ENCODE measurements at regions not wholly inside any gene's neighbourhood (a gene's known extent, or its start where the extent isn't known, plus 50 kb on each side); places are given as distances from the start of the nearest gene placed in this dataset.

DNA sequence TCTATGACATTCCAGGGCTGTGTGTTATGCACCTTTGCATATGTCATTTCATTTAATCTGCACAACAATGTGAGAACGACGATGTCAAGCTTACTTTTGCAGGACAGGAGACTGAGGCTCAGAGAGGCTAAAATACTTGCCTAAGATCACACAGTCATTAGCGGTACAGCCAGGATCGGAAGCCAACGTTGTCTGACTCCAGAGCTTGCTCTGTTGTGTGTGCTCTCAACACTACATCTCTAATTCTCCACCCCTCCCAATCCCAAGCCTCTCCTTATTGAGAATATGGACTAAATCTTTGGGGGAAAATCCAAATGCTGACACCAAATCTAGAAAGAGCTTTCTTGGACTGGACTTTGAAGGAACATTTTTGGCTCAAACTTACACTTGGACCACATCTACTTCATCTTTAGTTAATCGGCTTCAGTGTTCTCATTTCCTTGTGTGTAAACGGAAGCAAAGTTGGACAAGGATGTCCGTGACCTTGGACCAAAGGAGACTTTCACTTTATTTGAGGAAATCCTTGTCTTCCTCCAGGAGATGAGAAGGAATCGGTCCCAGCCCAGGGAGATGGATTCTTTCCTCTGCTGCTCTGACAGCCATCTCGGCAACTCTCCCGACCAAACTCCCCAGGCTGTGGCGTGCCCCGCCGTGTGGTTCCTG is 242.4 kb downstream of the LPIN1 start:
- no peak for TF ChIP-seq GATA3 (IDR thresholded peaks at IDR 0.05; ENCODE audit: low read depth, low read length)
- no peak for TF ChIP-seq GATA2 (IDR thresholded peaks at IDR 0.05; ENCODE audit: low read depth, low read length)

DNA sequence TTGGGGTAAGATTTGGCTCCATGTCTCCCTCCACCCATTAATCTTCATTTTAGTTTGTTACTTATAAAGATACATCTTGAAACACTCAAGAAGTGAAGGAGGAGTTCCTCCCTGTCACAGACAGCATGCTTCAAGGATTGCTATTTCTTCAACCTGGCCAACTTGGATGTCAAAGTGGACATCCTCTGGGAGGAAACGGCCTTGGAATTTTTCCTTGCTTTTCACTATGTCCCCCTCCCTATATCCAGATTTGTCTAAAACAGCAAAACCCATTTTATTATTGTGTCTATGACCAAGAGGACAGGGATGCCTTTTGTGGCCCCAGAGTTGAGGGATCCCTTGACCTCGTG is 242.9 kb downstream of the LPIN1 start:
- TF ChIP-seq GATA3 (IDR thresholded peaks at IDR 0.05; ENCODE audit: low read depth, low read length) (no peak), GATA2 (IDR thresholded peaks at IDR 0.05; ENCODE audit: low read depth, low read length) (no peak)

DNA sequence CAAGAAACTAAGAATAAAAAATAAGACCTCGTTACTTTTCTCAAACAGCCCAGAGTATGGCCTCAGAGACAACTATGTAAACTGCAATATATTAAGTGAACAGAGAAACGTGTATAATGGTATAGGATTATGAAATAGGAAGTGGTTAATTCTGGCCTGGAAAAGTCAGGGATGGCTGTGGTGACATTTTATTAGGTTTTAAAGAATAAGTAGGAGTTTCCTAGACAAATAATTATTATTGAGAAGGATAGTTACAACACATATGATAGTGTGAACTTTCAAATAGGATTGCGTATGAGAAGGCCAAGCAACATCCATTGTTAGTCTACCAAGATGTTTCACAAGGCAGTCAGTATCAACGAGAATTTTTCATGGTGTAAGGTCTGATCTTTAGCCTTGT is 244.1 kb downstream of the LPIN1 start:
- TF ChIP-seq GATA3 (IDR thresholded peaks at IDR 0.05; ENCODE audit: low read depth, low read length) (no peak), GATA2 (IDR thresholded peaks at IDR 0.05; ENCODE audit: low read depth, low read length) (no peak)

DNA sequence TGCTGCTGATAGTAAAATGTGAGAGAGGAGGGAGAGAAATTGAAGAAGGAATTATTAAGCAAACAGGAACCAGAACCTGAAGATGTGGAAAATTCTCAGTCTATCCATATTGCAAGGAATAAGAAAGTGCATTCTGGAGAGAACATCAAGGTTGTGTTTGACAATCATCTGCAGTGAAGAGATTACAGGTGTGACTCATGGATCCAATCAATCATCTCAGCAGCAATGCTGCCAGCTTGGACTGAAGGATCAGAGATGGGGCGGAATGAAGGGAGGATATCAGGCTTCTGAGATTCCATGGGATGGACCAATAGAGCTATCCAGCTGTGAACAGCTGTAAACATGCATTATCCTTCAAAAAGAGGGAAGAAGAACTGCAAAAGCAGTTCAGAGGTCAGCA is 247.3 kb downstream of the LPIN1 start:
- TF ChIP-seq GATA3 (IDR thresholded peaks at IDR 0.05; ENCODE audit: low read depth, low read length) (no peak), GATA2 (IDR thresholded peaks at IDR 0.05; ENCODE audit: low read depth, low read length) (no peak)

DNA sequence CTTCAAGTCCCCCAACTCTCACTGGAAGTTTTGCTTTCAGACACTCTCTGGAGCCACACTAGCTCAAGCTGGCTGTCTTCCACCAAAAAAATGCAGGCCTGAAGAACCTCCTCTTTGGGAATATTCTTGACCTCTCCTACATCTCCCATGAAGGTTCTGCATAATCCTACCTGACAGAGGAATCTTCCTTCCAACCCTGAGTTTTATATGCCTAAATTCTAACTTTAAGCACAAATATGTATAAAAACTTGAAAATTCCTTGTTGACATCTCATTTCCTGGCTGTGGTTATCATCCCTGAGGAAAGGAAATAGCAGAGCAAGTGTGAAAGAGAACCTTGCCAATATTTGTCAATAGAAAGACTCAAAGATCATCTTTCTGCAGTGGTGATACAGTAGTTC is 249.0 kb downstream of the LPIN1 start:
- no peak for TF ChIP-seq GATA2 (IDR thresholded peaks at IDR 0.05; ENCODE audit: low read depth, low read length)
- TF ChIP-seq GATA3 (IDR thresholded peaks at IDR 0.05; ENCODE audit: low read depth, low read length): no peak

DNA sequence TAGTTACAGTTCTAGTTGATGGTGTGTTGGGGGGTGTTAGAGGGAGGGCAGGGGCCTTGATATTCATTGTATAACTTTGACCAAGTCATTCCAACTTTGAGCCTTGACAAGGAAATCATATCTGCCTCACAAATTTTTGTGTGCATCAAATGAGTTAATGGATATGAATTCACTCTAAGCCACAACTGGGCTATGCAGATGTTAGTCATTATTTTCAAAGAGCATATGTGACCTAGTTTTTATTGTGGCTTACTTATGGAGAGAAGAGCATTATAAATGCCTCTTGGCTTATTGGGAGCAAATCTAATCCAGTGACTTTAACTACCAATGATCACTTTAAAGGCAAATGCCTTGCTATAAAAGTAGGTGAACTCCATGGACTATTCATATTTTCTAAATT is 250.2 kb downstream of the LPIN1 start:
- TF ChIP-seq GATA3 (IDR thresholded peaks at IDR 0.05; ENCODE audit: low read depth, low read length) (no peak), GATA2 (IDR thresholded peaks at IDR 0.05; ENCODE audit: low read depth, low read length) (no peak)

DNA sequence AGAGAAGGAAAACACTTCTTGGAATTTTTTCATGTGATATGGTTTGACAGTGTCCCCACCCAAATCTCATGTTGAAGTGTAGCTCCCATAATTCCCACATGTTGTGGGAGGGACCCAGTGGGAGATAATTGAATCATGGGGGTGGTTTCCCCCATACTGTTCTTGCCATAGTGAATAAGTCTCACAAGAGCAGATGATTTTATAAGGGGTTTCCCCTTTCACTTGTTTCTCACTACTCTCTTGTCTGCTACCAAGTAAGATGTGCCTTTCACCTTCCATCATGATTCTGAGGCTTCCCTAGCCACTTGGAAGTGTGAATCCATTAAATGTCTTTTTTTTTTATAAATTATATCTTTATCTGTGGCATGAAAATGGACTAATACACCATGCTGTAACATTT is 250.7 kb downstream of the LPIN1 start:
- TF ChIP-seq GATA3 (IDR thresholded peaks at IDR 0.05; ENCODE audit: low read depth, low read length) (no peak), GATA2 (IDR thresholded peaks at IDR 0.05; ENCODE audit: low read depth, low read length) (no peak)

DNA sequence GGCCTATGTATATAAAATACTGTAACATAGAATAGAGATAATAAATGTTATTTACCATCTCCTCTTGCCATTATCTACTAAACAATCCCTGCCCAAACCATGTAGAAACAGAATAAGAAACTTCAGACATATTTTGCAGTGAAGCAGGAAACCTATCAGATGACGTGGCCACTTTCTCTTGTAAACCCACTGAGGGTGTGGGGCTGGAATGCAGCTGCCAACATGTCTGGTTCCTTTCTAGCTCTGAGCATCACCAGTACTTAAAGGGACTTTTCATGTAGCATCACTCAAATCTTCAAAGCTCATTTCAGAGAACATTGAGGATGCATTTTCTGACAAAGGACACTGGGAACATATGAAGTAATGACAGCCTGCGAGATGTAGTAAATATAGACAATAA is 251.8 kb downstream of the LPIN1 start:
- TF ChIP-seq GATA2 (IDR thresholded peaks at IDR 0.05; ENCODE audit: low read depth, low read length) (no peak), GATA3 (IDR thresholded peaks at IDR 0.05; ENCODE audit: low read depth, low read length) (no peak)

DNA sequence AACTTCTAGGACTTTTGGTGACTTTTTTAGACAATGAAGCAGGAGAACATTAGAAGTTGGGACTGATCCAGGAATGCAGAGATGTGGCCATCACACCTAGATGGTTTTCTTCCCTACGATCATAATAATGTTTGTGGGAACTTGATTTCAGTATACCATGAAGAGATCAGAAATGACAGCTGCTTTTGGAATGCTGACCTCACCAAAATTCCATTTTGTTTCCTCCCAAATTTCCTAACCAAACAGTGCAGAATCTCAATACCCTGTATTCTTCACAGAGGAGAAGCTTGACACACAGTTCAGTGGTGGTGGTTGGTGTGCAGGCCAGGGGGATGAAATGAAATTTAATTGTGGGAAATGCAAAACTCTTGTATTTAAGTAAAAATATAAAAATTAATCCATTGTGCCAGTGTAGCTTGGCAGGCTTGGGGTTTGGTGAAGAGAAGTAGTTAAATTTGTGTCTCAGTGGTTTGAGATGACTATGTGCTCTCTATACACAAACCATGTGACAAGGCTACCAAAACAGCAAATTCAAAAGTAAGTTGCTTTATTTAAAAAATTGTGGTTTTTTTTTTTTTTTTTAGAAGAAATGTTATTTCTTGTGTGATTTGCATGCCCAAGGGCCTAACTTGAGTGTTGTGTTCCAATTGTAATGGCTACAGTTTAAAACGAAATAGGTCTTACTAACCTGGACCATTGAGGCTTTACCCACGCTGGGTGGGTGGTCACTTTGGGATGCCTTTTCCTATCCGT is 252.4 kb downstream of the LPIN1 start:
- no peak for TF ChIP-seq GATA3 (IDR thresholded peaks at IDR 0.05; ENCODE audit: low read depth, low read length)
- TF ChIP-seq GATA2 (IDR thresholded peaks at IDR 0.05; ENCODE audit: low read depth, low read length): no peak

DNA sequence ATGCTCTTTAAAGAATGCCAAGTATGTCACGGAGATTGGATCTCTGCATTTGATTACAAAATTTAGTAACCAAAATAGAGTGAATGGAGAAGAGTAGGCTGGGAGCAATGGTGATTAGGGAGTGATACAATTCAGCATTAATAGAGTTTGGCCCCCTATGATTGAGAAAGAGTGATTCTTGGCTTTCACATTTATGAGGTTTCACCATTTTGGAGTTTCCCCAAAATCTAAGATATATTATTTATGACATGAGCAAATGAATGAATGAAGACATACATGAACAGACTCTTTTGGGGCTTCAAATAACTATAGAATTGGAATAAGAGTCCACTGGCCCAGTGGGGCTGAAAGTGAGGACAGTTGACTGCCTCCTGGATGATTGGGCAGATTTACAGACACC is 255.2 kb downstream of the LPIN1 start:
- no peak for TF ChIP-seq GATA3 (IDR thresholded peaks at IDR 0.05; ENCODE audit: low read depth, low read length)
- no peak for TF ChIP-seq GATA2 (IDR thresholded peaks at IDR 0.05; ENCODE audit: low read depth, low read length)

DNA sequence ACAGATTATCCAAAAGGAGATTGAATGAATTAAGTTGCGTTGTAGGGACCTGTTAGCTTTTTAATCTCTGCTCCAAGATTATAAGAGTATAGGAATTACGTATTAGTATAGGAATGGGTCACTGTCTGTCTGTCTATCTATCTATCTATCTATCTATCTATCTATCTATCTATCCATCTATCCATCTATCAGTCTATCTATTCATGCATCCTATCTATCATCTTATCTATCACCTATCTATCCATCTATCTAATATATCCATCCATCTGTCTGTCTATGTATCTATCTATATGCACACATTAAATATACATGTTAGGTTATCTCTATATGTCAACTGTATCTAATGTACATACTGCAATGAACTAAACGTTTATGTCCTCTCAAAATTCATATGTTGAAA is 255.8 kb downstream of the LPIN1 start:
- no peak for TF ChIP-seq GATA2 (IDR thresholded peaks at IDR 0.05; ENCODE audit: low read depth, low read length)
- no peak for TF ChIP-seq GATA3 (IDR thresholded peaks at IDR 0.05; ENCODE audit: low read depth, low read length)

DNA sequence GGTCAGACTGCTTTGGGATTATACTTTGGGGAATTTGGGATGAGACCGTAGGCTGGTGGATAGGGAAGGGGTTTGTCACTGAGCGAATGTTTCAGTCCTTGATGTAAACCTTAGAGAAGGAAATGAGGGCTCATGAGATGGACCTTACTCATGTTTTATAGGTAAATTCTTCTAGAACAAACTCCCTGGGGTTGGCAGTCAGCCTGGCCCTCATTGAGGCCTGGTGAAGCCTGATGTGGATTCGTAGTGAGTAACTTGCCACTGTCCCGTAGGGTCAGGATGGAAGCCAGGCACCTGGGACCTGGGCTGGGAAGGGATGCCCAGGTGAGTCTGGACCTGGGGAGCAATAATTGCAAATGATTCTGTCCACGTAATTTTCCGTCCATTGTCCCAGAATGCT is 258.3 kb downstream of the LPIN1 start:
- TF ChIP-seq GATA3 (IDR thresholded peaks at IDR 0.05; ENCODE audit: low read depth, low read length) (no peak), GATA2 (IDR thresholded peaks at IDR 0.05; ENCODE audit: low read depth, low read length) (no peak)

DNA sequence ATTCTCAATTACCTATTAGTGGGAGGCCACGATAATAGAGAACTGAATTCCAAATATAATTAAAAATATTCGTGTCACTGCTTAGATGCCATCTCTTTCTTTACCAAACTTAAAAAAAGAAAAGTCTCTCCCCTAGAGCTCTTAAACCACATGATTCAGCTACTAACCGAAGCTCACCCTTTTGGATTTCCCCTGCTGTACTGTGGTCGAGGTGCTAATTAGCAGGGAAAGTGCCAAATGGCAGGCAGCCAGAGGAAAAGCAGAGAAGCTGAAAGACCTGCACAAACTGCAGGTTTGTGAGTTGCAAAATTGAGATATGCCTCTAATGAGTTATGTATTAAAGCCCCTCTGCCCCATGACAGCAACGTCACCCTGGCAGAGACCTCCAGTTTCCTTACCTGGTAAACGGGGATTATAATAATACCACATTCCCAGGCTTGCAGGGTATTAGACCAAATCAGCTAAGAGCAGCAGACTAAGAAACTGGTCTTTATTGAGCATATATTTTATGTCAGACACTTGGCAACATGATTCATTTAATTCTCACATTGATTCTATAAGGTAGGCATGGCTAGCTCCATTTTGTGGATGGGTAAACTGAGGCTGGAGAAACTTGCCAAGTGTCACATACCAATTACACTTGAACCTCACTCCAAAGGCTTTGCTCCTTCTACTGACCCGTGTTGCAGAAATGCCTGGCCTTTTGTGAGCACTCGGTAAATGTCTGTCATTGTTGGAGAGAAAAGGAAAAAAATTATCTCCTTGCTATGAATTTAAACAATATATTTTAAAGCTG is 259.7 kb downstream of the LPIN1 start:
- TF ChIP-seq GATA3 (IDR thresholded peaks at IDR 0.05; ENCODE audit: low read depth, low read length): no peak
- no peak for TF ChIP-seq GATA2 (IDR thresholded peaks at IDR 0.05; ENCODE audit: low read depth, low read length)

DNA sequence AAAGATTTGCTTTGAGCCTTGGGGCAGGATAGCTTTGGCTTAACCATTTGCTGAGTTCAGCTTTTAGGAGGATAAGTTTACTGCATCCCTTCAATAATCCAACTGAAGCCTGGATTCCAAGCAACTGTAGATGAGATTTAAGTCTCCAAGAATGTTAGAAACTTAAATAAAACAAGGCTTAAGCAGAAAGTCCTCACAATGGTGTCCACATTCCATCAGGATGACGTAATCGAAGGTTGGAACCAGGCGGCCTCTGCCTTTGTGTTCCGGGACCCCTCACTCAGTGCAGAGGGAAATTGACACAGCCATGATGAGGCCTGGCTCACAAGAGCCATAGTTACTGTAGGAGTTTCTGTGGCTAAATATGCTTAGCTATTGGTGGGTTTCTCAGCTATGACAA is 260.4 kb downstream of the LPIN1 start:
- TF ChIP-seq GATA3 (IDR thresholded peaks at IDR 0.05; ENCODE audit: low read depth, low read length) (no peak), GATA2 (IDR thresholded peaks at IDR 0.05; ENCODE audit: low read depth, low read length) (no peak)

DNA sequence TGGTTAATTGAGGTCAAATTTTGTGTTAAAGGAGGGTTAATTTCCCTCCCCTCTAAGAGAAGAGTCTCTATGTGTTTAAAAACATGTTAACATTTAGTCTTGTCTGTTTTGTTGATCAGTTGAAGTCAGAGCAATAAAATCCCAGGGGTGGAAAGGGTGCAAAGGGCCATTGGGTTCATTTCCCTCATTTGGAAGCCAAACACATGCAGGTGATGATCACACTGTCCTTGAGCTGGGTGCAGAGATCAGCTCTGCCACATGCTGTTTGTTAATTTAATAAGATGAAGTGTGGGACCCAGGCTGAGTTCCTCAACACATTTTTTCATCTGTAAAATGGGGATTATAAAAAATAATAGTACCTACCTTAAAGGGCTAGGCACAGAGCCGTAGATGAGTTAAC is 260.9 kb downstream of the LPIN1 start:
- TF ChIP-seq GATA2 (IDR thresholded peaks at IDR 0.05; ENCODE audit: low read depth, low read length) (no peak), GATA3 (IDR thresholded peaks at IDR 0.05; ENCODE audit: low read depth, low read length) (no peak)

All from SH-SY5Y (cell line).